ENCODE measurements at regions not wholly inside any gene's neighbourhood (a gene's known extent, or its start where the extent isn't known, plus 50 kb on each side); places are given as distances from the start of the nearest gene placed in this dataset.

DNA sequence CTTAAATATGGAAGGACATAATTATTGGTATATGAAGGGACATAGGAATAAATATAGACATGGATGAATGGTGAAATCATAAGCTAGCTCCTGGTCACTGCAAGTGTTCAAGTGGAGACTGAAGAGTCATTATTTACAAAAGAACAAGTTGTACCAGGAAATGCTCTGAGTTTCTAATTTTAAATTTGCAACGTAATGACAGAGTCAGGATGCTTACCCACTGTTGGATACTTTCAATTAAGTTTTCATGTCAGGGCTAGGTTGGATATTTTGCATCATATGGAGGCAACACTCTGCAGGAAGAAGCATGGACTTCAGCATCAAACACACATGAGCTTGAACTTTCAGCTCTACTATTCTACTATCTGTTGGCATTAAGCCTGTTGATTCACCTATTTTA is 499.6 kb upstream of the C1orf87 start:
- Mint-ChIP-seq H3K9me3 (no peaks in the 10 kb centered on the region), H3K4me3 (no peak overlapping the region), H3K27me3 (no peaks in the 10 kb centered on the region), H3K4me1 (no peaks in the 10 kb centered on the region), H3K27ac (no peak overlapping the region)
- ATAC-seq (no peak), DNase-seq (no peak)

- Mint-ChIP-seq H3K4me3 (no peak overlapping the region), H3K4me1 (no peaks in the 10 kb centered on the region), H3K27me3 (no peaks in the 10 kb centered on the region), H3K27ac (no peak overlapping the region), H3K9me3 (no peaks in the 10 kb centered on the region)
- no peak for ATAC-seq
- DNase-seq: no peak
Observed at GRCh38 chr1:60572378-60572777, 498.8 kb upstream of the C1orf87 start.

DNA sequence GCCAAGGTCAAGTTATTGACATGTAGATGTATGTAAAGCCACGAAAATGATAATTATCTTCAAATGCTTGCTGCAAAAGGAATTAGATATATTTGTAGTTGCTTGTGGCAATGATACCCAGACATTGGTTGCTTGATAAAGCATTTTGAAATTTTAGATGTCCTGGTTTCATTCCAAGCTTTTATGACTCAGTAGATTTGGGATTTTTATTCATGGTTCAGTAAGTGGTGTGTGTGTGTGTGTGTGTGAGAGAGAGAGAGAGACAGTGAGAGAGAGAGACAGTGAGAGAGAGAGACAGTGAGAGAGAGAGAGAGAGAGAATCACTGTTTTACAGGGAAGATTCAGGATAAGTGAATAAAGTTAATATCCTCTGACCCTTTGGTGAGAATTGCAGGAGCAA is 498.2 kb upstream of the C1orf87 start:
- H3K4me3 Mint-ChIP-seq: no peak overlapping the region
- no peaks in the 10 kb centered on the region for H3K27me3 Mint-ChIP-seq
- no peak for ATAC-seq
- H3K9me3 Mint-ChIP-seq: no peaks in the 10 kb centered on the region
- no peak overlapping the region for H3K27ac Mint-ChIP-seq
- no peak for DNase-seq
- no peaks in the 10 kb centered on the region for H3K4me1 Mint-ChIP-seq

DNA sequence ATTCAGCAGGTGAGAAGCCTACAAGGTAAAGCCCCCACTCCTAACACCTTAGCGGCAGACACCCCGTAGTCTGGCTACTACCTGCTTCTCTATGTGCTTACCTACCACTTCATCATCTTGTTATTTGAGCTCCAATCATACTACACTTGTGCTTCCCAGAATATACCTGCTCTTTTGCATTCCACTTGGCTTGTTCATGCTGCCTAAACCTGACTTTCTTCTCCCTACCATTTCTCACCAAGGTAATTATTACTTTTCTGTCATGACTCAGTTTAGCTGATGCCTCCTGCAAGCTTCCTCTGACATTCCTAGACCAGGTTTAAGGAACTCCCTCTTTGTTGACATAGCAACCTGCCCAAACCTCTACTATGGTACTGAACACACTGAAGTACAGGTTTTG is 495.6 kb upstream of the C1orf87 start:
- H3K27me3 Mint-ChIP-seq: peaks cover 6% of the 10 kb centered on the region
- DNase-seq (no peak), ATAC-seq (no peak)
- H3K4me3 Mint-ChIP-seq: no peak overlapping the region
- no peaks in the 10 kb centered on the region for H3K9me3 Mint-ChIP-seq
- H3K4me1 Mint-ChIP-seq: no peaks in the 10 kb centered on the region
- H3K27ac Mint-ChIP-seq: no peak overlapping the region

- no peaks in the 10 kb centered on the region for H3K9me3 Mint-ChIP-seq
- ATAC-seq: no peak
- no peak for DNase-seq
- no peak overlapping the region for H3K4me3 Mint-ChIP-seq
- peaks cover 6% of the 10 kb centered on the region for H3K27me3 Mint-ChIP-seq
- H3K27ac Mint-ChIP-seq: no peak overlapping the region
- no peaks in the 10 kb centered on the region for H3K4me1 Mint-ChIP-seq
Observed at GRCh38 chr1:60567256-60567655, 493.7 kb upstream of the C1orf87 start.

DNA sequence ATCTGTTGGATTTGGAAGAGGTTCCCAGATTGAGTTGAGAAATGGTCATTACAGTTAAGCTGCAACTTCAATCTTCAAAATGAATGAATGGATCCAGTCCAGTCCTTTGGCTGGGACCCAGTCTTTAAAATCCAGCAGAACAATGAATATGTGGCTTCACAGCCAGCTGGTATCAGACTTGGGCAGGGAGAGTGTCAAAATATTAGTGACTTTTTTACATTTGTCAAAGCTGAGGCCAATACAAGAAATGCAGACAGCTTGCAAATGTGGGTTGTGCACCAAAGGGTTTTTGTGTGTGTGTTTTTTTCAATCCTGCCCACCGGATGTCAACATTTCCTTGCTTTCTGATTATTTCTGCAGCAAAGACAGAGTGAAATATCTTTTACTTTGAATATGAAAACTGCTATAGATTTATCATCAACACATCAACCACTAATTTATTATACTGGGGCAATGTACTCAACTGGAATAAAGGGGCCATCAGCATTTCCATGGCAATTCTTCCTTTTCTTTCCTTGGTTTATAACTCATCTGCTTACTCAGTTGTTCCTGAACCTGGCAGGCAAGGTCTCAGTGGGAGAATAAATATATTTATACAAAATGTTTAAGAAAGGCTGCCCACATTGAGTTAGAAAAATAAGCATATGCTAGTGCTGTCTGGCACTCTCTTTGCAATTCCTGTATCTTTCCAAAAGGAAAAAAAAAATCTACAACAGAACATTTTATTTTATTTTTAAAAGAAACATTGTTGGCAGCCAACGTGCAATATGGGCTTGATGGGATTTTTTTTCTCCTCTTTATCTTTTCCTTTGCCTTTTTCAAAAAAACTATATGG is 491.6 kb upstream of the C1orf87 start:
- no peaks in the 10 kb centered on the region for H3K4me1 Mint-ChIP-seq
- no peak for ATAC-seq
- H3K27ac Mint-ChIP-seq: no peak overlapping the region
- peaks cover 6% of the 10 kb centered on the region for H3K27me3 Mint-ChIP-seq
- H3K9me3 Mint-ChIP-seq: no peaks in the 10 kb centered on the region
- DNase-seq: no peak
- H3K4me3 Mint-ChIP-seq: no peak overlapping the region

GRCh38 chr1:60563777-60564535 is 490.4 kb upstream of the C1orf87 start:
- Mint-ChIP-seq H3K4me1 (no peaks in the 10 kb centered on the region), H3K27me3 (peaks cover 6% of the 10 kb centered on the region)

DNA sequence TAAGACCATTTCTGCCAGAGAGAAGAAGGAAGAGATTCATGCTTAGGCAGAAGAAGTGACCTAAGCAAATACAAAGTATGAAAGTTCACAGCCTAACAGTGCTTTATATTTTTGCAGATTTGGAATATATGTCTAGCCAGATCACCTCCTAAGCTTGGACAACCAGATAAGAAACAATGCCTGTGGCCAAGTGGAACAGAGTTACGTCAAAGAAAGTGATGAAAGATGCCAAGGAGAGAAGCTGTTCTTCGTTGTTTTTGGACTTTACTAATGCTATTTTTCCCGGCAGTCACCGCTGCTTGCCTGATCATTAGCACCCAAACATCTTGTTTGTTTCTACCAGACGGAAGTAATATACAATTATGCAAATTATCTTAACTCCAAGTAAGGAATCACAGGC is 489.2 kb upstream of the C1orf87 start:
- no peak overlapping the region for H3K4me3 Mint-ChIP-seq
- H3K27me3 Mint-ChIP-seq: peaks cover 6% of the 10 kb centered on the region
- H3K9me3 Mint-ChIP-seq: no peaks in the 10 kb centered on the region
- H3K4me1 Mint-ChIP-seq: no peaks in the 10 kb centered on the region
- DNase-seq (no peak), ATAC-seq (no peak)
- H3K27ac Mint-ChIP-seq: no peak overlapping the region

More at GRCh38 chr1:60563777-60564535, 490.4 kb upstream of the C1orf87 start:
- ATAC-seq (no peak), DNase-seq (no peak)
- no peaks in the 10 kb centered on the region for H3K9me3 Mint-ChIP-seq
- no peak overlapping the region for H3K4me3 Mint-ChIP-seq
- H3K27ac Mint-ChIP-seq: no peak overlapping the region

- no peaks in the 10 kb centered on the region for H3K27me3 Mint-ChIP-seq
- no peak overlapping the region for H3K27ac Mint-ChIP-seq
- no peak overlapping the region for H3K4me3 Mint-ChIP-seq
- DNase-seq (no peak), ATAC-seq (no peak)
- no peaks in the 10 kb centered on the region for H3K4me1 Mint-ChIP-seq
- H3K9me3 Mint-ChIP-seq: no peaks in the 10 kb centered on the region
Observed at GRCh38 chr1:60560701-60561100, 487.1 kb upstream of the C1orf87 start.

- DNase-seq (no peak), ATAC-seq (no peak)
- H3K27ac Mint-ChIP-seq: no peak overlapping the region
- no peaks in the 10 kb centered on the region for H3K9me3 Mint-ChIP-seq
- no peak overlapping the region for H3K4me3 Mint-ChIP-seq
- H3K4me1 Mint-ChIP-seq: no peaks in the 10 kb centered on the region
- H3K27me3 Mint-ChIP-seq: no peaks in the 10 kb centered on the region
Observed at GRCh38 chr1:60558236-60558635, 484.7 kb upstream of the C1orf87 start.

GRCh38 chr1:60553730-60554129 is 480.2 kb upstream of the C1orf87 start:
- ATAC-seq (no peak), DNase-seq (no peak)
- no peak overlapping the region for H3K4me3 Mint-ChIP-seq
- H3K9me3 Mint-ChIP-seq: peaks cover 0 to 3% of the 10 kb centered on the region in 2 donors
- no peak overlapping the region for H3K27ac Mint-ChIP-seq
- H3K4me1 Mint-ChIP-seq: no peaks in the 10 kb centered on the region
- H3K27me3 Mint-ChIP-seq: no peaks in the 10 kb centered on the region

GRCh38 chr1:60547821-60548220 is 474.3 kb upstream of the C1orf87 start:
- no peaks in the 10 kb centered on the region for H3K4me1 Mint-ChIP-seq
- DNase-seq (no peak), ATAC-seq (no peak)
- peaks cover 0 to under 1% of the 10 kb centered on the region in 2 donors for H3K9me3 Mint-ChIP-seq
- H3K27me3 Mint-ChIP-seq: no peaks in the 10 kb centered on the region
- H3K27ac Mint-ChIP-seq: no peak overlapping the region
- H3K4me3 Mint-ChIP-seq: no peak overlapping the region

DNA sequence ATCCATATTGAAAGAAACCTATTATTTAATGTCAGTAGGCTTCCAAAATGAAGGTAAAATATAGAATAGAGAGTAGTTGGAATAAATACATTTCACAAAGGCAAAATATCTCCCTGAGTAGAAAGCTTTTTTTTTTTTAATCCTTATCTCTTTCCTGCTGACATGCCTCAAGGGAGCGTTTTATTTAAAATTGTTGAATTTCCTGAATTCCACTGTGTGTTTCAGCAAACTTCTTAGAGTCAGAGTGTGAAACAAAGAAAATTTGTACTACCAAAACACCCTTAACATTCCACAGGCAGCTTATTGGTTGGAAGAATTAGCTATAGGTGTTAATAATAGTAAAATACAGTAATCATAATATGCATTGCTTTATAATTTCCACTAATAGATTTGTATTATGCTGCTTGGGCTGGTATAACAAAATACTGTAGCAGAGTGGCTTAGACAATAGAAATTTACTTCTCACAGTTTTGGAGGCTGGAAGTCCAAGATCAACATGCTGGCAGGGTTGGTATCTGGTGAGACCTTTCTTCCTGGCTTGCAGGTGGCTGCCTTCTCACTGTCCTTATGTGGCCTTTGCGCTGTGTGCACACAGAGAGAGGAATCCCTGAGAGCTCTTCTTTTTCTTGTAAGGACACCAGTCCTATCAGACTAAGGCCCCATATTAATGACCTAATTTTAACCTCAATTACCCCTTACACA is 468.4 kb upstream of the C1orf87 start:
- no peak for DNase-seq
- no peak for ATAC-seq
- peaks cover 0 to under 1% of the 10 kb centered on the region in 2 donors for H3K9me3 Mint-ChIP-seq
- H3K4me3 Mint-ChIP-seq: no peak overlapping the region
- H3K27ac Mint-ChIP-seq: no peak overlapping the region
- no peaks in the 10 kb centered on the region for H3K27me3 Mint-ChIP-seq
- H3K4me1 Mint-ChIP-seq: no peaks in the 10 kb centered on the region

DNA sequence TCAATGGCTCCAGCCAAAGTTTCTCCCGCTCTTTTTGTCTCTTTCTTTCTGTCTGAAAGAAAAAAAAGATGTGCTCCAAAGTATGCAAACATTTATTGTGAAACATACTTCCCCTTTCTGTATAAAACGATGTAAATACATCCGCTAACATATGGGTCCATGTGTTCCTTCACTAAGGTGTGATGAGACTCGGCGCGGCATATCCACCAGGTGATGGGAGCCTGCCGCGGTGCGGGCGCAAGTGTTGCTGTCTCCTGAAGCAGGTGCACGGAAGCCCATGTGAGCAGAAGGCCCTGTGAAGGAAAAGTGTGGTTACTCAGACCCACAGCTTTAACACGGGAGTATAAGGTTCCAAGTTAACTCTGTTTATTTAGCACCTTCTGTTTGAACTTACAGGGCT is 466.6 kb upstream of the C1orf87 start:
- H3K4me3 Mint-ChIP-seq: no peak overlapping the region
- peaks cover 6 to 7% of the 10 kb centered on the region in 2 donors for H3K9me3 Mint-ChIP-seq
- no peaks in the 10 kb centered on the region for H3K4me1 Mint-ChIP-seq
- no peaks in the 10 kb centered on the region for H3K27me3 Mint-ChIP-seq
- DNase-seq (no peak), ATAC-seq (no peak)
- H3K27ac Mint-ChIP-seq: no peak overlapping the region

GRCh38 chr1:60535713-60536112 is 462.1 kb upstream of the C1orf87 start:
- H3K27me3 Mint-ChIP-seq: no peaks in the 10 kb centered on the region
- H3K4me1 Mint-ChIP-seq: no peaks in the 10 kb centered on the region
- no peak for ATAC-seq
- no peak for DNase-seq
- no peak overlapping the region for H3K4me3 Mint-ChIP-seq
- H3K9me3 Mint-ChIP-seq: peaks cover 6 to 7% of the 10 kb centered on the region in 2 donors
- no peak overlapping the region for H3K27ac Mint-ChIP-seq

GRCh38 chr1:60527567-60527966 is 454.0 kb upstream of the C1orf87 start:
- Mint-ChIP-seq H3K27ac (no peak overlapping the region), H3K4me3 (no peak overlapping the region)
- no peak for DNase-seq

More at GRCh38 chr1:60527567-60527966, 454.0 kb upstream of the C1orf87 start:
- ATAC-seq: no peak
- Mint-ChIP-seq H3K4me1 (no peaks in the 10 kb centered on the region), H3K9me3 (no peaks in the 10 kb centered on the region), H3K27me3 (no peaks in the 10 kb centered on the region)

All from stimulated activated naive CD8-positive, alpha-beta T cell treated with anti-CD3 and anti-CD28 coated beads, Interleukin-15, amount 100 ng/mL, for 72 hours (primary cell).